GM12865 (cell line): ENCODE measurements at regions not wholly inside any gene's neighbourhood (a gene's known extent, or its start where the extent isn't known, plus 50 kb on each side); places are given as distances from the start of the nearest gene placed in this dataset.

Experiments used
- DNase-seq: peaks from one replicate; pipeline ENCODE4 v3.0.0; 2010; ENCODE audit warnings: low read depth
- H3K4me3 ChIP-seq: 2 replicates; pipeline ENCODE4 v1.5.1; 2011; ENCODE audit warnings: mild to moderate bottlenecking, low read depth, low read length, control low read depth
- TF ChIP-seq, protein P1 (sequence below): IDR thresholded peaks from 2 replicates; pipeline ENCODE4 v1.5.1; 2011; ENCODE audit warnings: low read length, control low read depth, low read depth, inconsistent platforms; ENCODE audit not compliant: insufficient read depth; ENCODE audit errors: missing control alignments

DNA sequence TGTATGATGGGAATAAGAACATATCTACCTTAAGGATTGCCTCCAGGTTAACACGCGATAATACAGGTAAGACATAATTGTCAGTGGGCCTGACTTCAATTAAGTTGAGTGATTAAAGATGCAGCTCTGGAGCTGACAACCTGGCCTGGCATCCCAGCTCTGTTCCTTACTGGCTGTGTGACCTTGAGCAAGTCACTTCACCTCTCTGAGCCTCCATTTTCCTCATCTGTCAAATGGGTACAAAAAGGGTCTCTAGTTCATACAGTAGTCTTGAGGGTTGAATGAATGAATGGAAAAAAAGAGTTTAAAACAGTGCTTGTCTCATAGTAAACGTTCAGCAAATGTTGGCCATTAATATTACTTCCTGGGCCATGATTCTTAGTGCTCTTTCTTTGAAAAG, 213.9 kb downstream of the PHETA1 start:
- TF ChIP-seq, protein P1, sequence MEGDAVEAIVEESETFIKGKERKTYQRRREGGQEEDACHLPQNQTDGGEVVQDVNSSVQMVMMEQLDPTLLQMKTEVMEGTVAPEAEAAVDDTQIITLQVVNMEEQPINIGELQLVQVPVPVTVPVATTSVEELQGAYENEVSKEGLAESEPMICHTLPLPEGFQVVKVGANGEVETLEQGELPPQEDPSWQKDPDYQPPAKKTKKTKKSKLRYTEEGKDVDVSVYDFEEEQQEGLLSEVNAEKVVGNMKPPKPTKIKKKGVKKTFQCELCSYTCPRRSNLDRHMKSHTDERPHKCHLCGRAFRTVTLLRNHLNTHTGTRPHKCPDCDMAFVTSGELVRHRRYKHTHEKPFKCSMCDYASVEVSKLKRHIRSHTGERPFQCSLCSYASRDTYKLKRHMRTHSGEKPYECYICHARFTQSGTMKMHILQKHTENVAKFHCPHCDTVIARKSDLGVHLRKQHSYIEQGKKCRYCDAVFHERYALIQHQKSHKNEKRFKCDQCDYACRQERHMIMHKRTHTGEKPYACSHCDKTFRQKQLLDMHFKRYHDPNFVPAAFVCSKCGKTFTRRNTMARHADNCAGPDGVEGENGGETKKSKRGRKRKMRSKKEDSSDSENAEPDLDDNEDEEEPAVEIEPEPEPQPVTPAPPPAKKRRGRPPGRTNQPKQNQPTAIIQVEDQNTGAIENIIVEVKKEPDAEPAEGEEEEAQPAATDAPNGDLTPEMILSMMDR, result no peak
- H3K4me3 ChIP-seq, result no peak overlapping the region
- no peak for DNase-seq

DNA sequence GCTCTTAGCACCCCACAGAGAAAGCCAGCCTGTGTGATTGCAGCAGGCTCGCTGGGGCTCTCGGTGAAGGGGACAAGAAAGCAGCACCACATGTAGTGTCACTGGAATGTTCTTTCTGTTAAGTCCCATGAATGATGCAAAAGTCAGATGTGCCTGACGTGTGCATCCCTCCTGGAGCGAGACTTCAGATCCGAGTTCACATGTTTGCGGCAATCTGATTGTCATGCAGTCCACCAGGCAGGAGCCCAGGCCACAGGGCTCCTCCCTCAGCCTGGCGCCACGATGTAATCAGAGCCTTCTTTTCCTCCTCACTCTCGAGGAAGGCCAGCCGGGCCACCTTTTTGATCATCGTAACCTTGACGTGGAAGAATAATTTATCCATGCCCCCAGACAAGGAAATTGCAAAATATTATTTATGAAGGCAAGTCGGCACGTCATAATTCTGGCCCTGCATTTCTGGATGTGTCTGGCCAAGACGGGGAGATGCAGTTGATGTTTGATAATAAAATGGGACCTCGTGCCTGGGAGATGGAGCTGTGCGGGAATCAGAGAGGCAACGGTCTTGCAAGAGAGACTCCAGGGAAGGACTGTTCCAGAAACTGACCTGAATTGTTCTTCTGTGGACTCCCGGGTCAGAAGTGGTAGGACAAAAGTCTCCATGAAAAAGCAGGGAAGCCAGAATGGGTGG, 214.6 kb downstream of the PHETA1 start:
- TF ChIP-seq, protein P1, result no peak
- no peak overlapping the region for H3K4me3 ChIP-seq
- no peak for DNase-seq

DNA sequence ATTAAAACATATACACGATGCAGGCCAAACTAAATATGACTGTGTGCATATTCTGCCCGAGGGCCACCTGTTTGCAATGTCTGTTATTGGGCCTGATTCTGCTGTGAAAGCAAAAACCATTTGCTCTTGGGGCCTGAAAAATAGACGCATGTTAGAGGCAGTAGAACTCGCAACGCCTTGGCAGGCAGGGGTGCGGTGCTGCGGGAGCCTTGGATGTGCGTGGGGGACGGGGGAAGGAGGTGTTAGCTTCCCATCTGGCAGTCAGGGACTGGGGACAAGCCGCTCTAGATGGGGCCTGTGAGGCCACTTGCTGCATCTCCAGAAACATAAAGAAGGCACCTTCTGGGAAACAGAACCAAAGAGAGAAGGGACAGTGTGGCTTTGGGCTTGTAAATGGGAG, 216.3 kb downstream of the PHETA1 start:
- no peak overlapping the region for H3K4me3 ChIP-seq
- no peak for DNase-seq
- TF ChIP-seq, protein P1, result no peak

DNA sequence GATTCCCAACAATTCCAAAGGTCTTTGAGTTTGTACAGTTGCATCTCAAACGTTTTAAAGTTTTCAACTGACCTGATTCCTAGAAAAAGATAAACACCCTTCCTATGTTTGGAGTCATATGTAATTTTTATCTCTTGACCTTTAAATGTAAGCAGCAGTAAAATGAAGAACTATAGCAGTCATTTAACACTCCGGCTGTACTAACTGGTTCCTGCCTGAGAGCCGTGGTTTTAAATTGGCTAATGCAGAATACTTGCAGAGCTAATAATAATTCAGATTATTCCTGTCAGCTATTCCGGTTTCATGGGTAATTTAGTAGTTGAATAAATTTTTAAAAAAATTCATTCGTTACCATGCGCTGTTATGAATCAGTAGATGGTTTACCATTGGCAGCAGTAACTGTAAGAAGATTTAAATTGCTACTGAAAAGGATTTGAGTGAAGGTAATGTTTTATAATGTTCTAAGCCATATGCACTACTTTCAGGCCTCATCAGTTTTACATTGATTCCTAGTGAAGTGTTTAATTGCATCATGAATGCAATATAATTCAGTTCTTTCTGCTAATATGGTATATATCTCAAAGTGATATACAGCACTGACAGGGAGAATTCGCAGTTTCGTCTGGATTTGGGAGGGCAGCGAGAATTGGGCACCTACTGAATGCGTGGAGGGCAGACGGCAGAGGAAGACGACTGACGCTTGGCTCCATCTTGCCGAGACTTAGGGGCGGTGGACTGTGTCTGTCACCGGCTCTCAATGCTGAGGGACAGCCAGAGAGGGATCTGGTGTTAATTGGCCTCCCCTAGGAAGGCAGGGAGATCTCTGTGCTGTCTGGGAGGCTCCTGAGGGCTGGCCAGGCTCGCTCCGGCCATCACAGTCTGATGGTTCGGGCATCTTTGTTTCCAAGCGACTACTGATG, 217.7 kb downstream of the PHETA1 start:
- no peak overlapping the region for H3K4me3 ChIP-seq
- no peak for DNase-seq
- TF ChIP-seq, protein P1, result no peak

DNA sequence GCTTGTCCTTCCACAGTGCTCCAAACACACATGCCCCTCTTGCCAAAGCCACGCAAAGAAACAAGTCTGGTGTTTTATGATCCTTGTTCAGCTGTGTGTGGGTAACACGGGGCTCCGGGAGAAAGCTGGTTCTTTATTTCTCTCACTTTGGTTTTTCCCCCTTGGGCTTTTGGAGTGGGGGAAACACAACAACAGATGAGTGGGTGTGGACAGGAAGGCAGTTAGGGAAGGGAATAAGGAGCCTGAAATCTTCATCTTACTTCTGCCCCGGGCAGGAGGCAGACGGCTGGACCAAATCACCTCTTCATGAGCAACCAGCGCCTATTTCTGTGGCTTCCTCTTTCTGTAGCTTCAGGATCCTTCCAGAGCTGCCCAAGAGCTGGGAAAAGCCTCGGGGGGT, 218.5 kb downstream of the PHETA1 start:
- DNase-seq, result no peak
- no peak overlapping the region for H3K4me3 ChIP-seq
- TF ChIP-seq, protein P1, result no peak

DNA sequence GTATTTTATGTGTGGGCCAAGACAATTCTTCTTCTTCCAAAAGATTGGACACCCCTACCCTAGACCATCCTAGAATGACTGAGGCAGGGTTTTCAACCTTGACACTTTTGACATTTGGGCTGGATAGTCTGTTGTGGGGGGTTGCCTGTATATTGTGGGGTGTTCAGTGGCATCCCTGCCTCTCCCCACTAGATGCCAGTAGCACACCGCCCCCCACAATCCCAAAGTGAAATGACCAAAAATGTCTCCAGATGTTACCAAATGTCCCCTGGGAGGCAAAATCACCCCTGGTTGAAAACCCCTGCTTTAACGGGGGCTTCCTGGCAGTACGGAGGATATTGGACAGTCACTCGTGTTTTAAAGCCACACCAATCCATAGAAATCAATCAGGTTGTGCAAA, 219.6 kb downstream of the PHETA1 start:
- no peak overlapping the region for H3K4me3 ChIP-seq
- no peak for DNase-seq
- TF ChIP-seq, protein P1, result peak; percentile 6
